Heart left ventricle (tissue), 13 donors: ENCODE measurements at regions not wholly inside any gene's neighbourhood (a gene's known extent, or its start where the extent isn't known, plus 50 kb on each side); places are given as distances from the start of the nearest gene placed in this dataset.

Experiments used
- POLR2A ChIP-seq, 2 donors: fragments of 450-650 bp; IDR thresholded peaks; one replicate each; pipeline ENCODE4 v1.6.1; 2017; ENCODE audit warnings: antibody characterized with exemption in 2 of 2, mild to moderate bottlenecking in 2 of 2, moderate library complexity in 2 of 2
- TF ChIP-seq, protein P1 (sequence below), 12 donors: fragments of 200-600 bp; sonication (generic) in 4 of 12; IDR thresholded peaks; one replicate each; pipeline versions ENCODE4 v1.5.0 to v1.8.0; 2018 to 2022; ENCODE audit warnings: antibody characterized with exemption in 12 of 12, mild to moderate bottlenecking in 5 of 12
- donor health status: ischemic (EF 13 %, LVEDD 7.1; RV severe dilation, severe dysfunction).
- donor health status: DM: no; HTN: yes; CAD: no.
- donor health status: DM: no; HTN: no; CAD: no.
- donor health status: ischemic (EF 25% LVEDD 6.9; RV normal size, moderate dysfunction).
- donor health status: ischemic (EF 25% LVEDD 5.7; RV mildly dilated, moderate dysfunction).
- donor health status: ischemic (EF 35%, LVEDD 5.7; RV mildly dilated, moderate dysfunction).
- donor health status: nonischemic (EF 11% LVEDD 7.7; RV severe dilation, severe dysfunction).
- donor health status: DM: yes; HTN: yes; CAD: no.
- donor health status: PGD.
- donor health status: ischemic (EF 29% LVEDD 5.4; RV normal size, mild dysfunction).
- donor health status: nonischemic (EF 23%, LVEDD 6.1; RV moderate dilation, normal function).

DNA sequence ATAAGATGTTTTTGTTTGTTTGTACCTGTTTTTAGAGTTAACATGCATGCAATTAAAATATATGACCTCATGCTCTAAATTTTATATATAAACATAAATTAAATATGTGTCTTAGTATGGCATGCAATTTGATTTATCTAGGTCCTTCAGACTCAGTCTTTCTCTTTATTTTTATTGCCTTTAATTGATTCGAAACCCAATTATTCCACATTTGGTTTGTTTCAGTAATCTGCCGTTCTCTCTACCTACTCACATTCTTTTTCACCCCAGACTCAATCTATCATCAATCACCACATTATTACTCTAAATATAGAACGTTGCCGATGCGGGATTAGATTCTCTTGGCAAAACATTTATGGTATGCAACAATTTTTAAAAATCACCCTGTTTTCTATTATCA, 1492.8 kb downstream of the RAPGEF2 start:
- TF ChIP-seq, protein P1, sequence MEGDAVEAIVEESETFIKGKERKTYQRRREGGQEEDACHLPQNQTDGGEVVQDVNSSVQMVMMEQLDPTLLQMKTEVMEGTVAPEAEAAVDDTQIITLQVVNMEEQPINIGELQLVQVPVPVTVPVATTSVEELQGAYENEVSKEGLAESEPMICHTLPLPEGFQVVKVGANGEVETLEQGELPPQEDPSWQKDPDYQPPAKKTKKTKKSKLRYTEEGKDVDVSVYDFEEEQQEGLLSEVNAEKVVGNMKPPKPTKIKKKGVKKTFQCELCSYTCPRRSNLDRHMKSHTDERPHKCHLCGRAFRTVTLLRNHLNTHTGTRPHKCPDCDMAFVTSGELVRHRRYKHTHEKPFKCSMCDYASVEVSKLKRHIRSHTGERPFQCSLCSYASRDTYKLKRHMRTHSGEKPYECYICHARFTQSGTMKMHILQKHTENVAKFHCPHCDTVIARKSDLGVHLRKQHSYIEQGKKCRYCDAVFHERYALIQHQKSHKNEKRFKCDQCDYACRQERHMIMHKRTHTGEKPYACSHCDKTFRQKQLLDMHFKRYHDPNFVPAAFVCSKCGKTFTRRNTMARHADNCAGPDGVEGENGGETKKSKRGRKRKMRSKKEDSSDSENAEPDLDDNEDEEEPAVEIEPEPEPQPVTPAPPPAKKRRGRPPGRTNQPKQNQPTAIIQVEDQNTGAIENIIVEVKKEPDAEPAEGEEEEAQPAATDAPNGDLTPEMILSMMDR (IDR thresholded peaks at IDR 0.05) = no peak
- no peak for TF ChIP-seq POLR2A (IDR thresholded peaks at IDR 0.05)
